Stimulated activated CD4-positive, alpha-beta T cell treated with anti-CD3 and anti-CD28 coated beads, Interleukin-1b, Interleukin-23, amount 100 ng/mL, for 24 hours (primary cell): ENCODE measurements at regions not wholly inside any gene's neighbourhood (a gene's known extent, or its start where the extent isn't known, plus 50 kb on each side); places are given as distances from the start of the nearest gene placed in this dataset.

Source experiments
- DNase-seq, 4 experiments: peaks; one replicate each; pipeline ENCODE4 v3.0.0-alpha.2; 2020; ENCODE audit warnings: low read depth in 4 of 4, low spot score in 1 of 4

DNA sequence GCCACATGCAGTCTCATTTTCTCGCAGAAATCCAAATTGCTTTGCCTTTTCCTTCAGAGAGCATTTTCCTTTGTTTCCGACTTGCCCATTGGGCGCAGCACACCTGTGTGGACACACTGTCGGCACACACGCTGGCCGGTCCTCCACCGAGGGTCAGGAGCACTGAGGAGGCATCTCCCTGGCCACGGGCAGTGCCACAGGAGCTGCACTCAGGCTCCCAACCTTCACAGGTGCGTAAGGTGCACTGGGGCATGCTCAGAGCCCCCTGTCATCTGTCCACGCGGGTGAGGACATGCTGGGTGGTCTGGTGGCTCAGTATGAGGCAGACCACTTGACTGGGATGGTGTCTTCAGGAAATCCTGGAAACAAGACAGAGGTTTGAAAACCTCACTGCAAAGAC, 779.1 kb downstream of the BRD1 start:
- no peak for DNase-seq

DNA sequence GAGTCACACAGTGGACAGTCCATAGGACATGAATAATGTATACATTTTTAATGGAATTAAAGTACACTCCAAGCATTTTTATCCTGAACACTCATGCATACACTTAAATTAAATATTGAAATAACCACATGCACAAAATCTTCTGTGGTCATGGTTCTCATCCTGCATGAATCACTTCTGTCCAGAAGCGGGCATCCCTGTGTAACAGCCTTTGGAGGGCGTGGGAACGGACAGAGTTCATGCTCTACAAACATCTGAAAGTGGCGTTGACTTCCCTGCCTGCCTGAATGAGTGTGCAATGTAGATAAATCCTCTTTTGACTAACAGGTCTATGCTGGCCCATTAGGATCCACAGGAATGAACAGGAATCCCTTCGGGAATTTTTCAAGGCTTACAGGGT, 780.2 kb downstream of the BRD1 start:
- DNase-seq, result no peak

DNA sequence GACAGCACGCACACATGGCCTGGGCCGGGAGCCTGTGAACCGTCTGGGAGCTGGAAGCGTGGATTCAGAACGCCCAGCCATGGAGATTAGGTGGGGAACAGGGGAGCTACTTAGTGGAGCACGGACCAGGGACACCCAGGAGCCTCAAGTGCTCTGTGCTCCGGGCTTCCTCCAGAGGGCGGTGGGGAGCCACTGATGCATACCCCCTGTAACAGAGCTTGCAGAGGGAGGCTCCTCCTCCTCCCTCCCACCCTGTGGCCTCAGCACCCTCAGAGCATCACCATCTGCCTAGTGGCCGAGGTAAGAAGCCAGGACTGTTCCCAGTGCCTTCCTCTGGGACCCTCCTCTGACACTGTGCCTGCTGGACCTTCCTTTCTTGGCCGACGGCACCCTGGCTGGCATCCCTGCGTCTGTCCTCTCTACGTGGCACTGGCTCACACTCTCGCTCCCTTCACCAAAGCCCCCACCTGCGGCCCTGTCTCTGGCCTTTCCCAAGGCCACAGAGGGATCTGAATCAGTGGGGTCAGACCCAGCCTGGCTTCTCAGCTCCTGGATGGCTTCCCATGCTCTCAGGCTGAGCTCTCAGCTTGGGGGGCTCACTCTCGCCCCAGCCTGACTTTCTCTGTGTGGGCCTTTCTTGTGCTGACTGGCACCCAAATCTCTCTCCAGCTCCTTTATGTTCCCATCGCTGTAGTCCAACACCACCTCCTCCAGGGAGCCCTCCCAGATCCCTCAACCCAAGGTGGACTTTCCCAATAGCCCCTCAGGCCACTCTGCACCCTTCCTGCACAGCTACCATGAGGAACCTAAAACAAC, 780.9 kb downstream of the BRD1 start:
- DNase-seq, result peak in 3 of 4 experiments; percentile 7 to 25 (median 10)

DNA sequence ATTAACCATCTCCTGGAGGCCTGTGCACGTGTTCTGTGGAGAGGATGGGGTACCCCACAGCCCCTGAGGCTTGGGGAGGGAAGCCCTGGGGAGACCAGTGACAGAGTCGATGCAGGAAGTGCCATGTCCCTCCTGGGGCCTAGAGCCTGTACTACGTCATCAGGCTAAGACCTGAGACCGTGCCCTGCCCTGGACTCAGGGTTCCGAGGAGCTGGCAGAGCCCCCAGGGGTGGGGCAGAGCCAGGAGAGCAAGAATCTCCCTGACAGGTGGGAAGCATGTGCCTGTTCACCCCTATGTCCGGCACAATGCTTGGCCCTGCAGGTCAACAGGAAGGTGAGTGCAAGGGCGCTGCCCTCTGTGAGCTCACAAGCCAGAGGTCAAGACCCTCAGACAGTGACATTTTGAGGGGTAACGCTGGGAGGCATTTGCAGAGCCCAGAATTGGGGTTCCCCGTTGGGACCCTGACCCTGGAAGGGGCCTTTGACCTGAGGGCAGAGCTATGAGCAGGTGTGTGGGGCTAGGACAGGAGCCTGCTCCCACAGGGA, 781.6 kb downstream of the BRD1 start:
- no peak for DNase-seq

DNA sequence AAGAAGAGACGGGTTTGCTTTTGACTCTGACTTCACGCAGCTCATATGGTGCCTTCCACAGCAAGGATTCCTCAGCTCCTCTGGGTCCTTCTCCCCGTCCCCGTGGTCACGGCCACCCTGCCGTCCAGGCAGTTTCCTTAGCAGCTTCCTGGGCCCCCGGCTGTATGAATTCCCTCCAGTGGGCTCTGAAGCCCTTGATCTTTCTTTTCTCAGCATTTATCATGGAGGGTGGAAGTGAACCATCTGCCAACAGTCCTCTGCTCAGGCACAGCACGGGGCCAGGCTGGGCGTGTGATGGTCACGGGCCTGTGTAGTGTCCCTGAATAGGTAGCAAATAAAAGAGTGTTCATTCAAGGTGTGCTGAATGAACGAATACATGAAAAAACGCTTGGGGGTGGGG, 782.4 kb downstream of the BRD1 start:
- no peak for DNase-seq

DNA sequence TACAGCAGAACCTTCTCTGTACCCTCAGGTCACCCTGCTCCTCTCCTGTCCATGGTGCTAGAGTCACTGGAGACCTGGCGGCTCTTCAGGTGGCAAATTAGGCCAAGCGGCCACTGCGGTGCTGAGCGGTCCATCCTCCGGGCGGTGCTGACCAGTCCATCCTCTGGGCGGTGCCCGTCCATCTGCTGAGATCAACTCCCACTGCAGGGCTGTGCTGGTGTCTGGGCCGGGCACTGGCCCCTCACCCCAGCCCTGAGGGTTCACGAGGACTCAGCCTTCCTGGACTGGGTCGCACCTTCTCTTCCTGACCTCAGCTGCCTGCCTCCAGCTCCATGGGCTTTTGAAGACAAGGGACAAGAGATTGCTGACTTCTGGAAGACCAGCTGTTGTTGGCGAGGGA, 782.9 kb downstream of the BRD1 start:
- DNase-seq, result no peak

DNA sequence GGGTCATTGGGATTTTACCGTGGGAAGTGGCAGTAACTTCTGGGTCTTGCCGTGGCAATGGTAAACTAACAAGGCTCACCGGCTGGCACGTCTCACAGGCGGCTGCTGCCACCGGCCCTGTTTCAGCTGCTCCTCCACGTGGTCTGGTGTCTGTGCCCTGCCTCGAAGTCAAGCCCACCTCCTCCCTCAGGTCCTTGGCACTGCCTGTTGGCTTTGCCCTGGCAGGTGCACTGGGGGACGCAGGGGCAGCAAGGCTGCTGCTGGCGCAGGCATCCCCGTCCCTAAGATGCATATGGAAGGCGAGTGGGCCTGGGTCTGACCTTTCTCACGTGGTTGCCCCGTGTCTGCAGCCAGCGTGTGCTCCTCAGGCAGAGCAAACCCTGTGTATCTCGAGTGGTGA, 783.6 kb downstream of the BRD1 start:
- DNase-seq, result no peak

DNA sequence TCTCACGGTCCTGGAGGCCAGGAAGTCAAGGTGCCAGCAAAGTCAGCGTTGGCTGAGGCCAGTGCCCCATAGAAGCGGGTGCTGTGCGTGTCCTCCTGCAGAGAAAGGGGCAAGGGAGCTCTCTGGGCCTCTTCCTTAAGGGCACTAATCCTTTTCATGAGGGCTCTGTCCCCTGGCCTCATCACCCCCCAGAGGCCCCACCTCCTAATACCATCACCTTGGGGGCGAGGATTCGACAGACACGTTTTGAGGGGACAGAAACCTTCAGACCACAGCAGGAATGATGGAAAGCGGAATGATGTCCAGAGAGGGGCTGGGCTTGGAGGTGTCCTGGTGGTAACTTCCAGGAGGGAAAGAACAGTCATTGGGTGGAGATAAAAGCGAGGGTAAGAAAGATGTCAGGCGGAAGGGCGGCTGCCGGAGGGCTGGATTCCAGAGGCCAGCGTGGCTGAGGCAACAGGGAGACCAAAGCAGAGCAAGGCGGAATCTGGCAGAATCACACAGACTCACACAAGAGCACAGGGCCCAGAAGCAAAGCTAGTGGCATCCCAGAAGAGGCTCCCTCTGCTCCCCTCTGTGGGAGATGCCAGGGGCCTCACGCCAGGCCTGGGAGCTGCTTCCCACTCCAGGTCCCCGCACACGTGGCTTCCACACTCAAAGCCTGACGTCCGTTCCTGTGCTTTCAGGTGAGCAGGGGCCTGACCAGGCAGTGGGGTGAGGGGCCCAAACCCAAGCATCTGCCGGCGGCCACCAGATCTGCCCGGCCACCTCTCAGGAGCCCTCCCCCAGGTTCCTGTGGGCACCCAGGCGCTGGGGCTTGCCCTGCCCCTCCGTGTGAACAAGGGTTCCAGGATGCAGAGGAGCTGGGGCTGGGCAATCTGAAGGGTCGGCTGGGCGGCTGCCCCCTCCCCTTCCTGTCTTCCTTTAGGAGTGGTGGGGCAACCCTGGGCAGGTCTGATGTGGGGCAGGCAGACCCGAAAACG, 784.5 kb downstream of the BRD1 start:
- DNase-seq, result no peak

DNA sequence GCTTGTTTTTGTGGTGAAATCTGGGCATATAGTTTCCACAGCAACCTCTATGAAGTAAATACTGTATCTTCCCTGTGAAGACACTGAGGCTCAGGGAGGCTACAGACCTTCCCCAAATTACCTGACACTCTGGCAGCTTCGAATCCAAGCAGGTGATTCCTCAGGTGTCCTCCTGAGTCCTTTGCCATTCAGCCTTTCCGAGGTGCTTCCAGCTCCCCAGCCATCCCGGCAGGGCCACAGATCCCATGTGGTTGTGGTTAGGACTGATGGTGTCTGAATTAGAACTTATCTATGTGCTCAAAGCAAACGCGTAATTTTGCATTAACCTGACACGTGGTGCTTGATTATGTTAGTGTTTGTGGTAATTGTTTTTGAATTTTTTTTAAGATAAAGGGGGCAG, 785.6 kb downstream of the BRD1 start:
- no peak for DNase-seq

DNA sequence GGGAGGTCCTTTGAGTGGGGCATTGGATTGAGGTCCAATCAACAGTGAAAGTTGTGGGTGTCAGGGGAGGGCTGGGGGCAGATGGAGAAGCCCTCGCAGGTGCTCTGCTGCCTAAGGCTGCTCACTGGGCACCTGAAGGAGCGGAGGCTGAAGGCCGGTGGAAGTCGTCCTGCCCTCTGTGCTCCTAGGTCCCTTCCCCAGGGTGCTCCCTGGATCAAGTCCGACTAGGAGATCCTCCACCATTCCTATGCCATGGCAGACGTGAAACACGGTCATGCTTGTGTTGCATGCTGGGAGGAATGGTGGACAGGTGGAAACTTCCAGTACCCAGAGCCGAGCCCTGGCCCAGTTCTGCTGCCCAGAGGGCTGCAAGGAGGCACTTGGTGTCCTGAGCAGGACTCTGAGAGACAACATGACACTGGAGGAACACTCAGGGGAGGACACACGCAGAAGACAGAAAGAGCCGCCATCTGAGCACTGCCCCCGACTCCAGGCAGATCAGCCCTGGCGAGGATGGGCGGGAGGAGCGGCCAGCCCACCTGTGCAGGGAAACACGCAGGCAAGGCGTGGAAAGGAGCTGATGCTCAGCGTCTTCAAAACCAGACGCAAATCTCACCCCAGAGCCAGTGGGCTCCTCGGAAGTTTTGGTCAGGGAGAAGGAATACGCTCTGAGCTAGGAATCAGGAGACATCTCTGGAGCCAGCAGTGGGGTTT, 786.8 kb downstream of the BRD1 start:
- no peak for DNase-seq

DNA sequence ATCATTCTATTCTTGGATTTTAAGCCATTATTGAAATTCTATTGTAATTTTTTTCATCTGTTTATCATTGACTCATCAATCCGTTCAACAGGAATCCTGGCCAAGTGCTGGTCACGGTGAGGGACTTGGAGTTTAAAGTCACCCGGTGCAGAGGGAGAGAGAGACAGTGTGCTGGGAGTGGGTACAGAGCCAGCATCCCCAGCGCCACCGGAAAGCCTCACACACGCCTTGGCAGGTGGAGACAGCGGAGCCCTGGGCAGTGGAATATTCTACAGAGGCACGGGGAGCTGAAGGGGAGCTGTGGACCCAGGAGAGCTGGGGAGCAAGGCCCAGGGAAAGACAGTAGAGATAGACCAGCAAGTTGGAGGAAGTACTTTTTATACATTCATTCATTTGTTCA, 787.6 kb downstream of the BRD1 start:
- DNase-seq, result no peak

DNA sequence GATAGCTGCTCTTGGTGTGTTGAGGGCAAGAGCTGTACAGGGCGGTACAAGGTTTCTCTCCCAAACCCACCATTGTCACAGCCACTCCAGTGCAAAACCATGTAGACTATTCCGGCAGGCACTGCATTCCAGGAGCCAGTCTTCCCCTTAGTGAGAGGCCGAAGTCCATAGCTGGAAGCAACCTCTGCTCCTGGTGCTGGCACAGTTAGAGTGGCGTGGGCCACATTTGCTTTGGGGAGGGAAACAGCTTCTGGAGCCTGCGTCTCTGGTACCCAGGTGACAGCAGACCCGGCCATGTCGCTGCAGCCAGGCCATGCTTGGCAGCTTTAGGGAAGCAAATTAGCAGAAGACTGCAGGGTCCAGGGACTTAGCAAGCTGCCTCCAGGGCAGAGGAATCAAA, 788.0 kb downstream of the BRD1 start:
- no peak for DNase-seq

DNA sequence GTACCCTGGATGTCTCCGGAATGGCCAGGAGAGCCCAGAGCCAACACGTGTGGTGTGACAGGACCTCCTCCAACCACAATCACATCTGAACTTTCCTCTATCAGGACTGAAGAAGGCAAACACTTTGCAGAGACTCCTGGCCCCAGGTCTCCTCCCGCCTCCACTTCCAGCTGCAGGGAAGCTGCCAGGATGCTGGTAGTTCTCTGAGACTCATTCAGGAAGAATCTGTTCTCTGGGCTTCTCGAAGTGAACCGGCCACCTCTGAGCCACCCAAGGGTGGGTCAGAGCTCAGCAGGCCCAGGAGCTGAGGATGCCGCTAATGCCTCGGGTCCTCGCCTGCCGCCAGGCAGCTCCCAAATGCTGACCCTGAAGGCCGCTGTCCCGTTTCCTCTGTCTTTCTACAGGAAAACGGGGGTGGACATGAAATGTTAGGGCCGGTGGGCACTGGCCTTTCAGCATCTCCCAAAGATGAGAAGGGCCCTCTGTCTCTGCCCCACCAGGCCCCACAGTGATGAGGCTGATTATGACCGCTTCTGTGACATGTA, 789.9 kb downstream of the BRD1 start:
- no peak for DNase-seq

DNA sequence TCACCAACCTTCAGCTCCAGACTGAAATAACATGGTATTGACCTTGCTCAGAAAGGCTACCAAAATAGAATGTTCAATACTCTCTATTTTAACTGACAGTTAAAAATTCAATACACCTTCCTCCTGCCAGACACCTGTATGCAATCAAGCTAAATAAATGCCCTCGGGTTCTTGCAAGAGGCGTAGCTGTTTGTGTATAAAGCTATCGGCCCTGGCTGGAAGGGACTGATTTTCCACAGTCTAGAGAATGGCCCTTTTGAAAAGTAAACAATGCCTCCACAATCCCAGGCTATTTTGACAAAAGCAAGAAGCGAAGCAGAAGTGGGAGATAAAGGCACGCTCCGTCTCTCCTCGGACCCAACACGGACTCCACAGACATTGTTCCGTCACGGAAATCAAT, 791.2 kb downstream of the BRD1 start:
- DNase-seq, result no peak

DNA sequence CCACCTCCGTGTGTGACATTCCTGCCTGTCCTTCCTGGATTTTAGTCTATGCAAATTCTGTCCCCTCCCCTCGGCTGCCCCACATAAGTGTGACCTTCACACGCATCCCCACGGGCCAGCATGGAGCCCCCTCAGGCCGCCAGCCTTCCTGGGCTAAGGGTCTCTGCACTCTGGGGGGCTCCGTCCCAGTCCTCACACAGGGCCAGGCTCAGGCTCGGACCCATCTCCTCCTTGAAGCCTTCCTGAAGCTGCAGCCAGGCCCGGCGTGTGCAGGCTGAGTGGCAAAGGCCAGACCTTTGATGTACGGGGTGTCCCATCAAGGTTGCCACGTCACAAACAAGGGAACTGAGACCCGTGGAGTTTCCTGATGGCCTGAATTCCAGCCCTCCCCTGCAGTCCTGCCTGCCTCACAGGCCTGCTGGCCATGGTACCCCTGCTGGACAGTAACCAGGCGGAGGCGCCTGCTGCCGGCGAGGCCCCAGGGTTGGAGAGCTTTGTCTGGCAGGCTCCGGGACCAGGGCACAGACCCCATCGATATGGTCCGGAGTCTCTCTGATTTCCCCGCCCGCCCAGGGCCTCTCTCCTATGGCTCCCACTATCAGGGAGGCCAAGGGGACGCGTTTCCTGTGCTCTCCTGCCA, 791.7 kb downstream of the BRD1 start:
- no peak for DNase-seq

DNA sequence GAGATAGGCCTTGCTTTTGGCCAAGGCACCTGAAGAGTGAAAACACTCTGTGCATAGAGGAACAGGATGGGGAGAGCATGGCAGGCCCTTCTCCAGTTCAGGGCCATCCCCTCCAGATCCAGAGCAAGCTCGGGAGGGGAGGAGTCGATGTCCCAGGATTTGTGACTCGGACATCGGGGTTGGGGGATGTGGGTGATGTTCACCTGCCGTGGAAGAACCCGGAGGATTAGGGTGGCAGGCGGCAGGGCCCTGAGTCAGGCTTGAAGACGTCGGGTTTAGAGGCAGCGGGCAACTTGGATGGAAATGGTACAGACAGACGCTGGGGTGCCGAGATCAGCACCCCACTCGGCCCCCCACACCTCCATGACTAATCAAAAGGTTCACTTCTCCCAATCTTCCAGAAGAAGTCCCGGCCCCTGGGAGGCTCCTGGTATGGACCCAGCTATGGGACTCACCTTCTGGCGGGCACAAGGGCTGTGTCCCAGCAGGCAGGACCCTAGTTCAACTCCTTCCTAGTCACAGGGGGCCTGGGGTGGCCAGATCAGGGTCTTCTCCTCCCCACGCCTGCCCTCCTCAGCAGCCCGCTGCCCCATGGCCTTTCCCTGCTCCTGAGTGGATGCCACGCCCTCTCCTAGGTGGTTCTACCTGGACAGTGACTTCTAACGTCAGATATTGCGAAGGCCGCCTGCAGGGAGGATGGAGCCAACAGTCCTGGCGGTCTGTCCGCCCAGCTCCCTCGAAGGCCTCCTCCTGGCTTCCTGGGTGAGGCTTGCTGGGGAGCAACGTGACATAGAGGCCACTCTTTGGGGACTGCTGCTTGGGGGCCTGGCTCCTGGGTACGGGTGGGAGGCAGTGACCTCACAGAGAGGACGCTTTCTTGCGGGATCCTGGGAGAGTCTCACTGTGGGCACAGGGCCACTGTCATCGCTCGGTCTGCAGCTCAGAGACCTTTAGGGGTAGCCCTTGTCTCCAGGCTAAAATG, 792.5 kb downstream of the BRD1 start:
- DNase-seq, result no peak

DNA sequence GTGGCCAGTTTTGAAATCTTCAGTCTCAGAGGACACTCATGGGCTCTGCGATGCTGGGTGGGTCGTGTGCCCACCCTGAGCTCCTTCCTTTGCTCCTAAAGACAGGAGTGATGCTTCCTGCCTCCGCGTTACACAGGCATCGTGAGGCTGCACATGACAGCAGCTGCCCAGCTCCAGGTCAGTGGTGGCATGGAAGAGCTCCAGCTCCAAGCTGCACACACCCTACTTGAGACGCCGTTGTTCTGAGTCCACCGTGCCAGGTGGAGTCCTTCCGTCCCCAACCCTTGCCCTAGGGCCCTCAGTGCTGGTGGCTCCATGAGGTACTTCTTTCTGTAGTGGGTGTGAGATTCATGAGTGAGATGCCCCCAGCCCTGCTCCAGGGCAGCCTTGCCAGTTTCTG, 794.1 kb downstream of the BRD1 start:
- no peak for DNase-seq

DNA sequence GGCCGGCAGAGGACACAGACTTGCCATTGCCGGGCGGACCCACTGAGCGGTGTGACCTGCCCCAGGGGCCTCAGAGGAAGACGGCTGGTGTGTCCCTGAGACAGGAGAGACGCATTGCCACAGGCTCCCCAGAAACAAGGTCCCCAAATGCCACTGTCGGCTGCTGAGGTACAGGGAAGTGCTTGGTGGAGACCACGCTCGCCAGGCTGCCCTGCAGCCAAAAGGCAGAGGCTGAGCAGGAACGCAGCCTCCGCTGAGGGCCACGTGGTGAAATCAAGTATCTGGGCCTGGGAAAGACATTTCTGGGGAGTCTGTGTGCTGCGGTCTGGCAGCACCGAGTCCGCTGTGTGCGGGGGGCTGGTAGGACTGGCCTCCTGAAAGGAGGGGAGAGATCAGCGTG, 794.9 kb downstream of the BRD1 start:
- DNase-seq, result no peak

DNA sequence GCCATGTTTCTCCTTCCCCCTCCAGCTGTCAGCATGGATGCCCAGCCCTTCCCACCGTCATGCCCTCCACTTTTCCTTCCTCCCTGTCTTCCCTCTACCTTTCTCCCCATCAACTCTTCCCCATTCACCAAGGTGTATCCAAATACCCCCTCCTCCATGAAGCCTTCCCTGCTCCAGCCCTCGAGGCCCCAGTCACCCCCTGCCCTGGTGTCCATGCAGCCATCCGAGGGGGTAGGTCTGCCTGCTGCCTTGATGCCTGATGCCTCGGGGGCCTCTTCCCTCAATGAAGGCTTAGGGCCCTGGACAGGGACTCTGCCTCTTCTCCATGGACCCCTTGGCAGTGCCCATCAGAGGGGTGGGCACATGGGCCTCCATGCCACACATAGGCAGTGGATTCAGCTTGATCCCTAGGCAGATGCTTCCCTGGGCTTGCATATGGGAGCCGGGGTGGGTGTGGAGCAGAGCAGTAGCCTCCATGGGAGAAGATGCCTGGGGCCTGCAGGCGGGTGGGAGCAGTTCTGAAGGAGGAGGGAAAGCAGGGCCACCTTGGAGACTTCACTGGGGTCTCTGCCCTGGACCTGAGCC, 795.8 kb downstream of the BRD1 start:
- no peak for DNase-seq
